ENCODE measurements at regions not wholly inside any gene's neighbourhood (a gene's known extent, or its start where the extent isn't known, plus 50 kb on each side); places are given as distances from the start of the nearest gene placed in this dataset.

GRCh38 chr12:107557026-107557425, 128.6 kb upstream of the PWP1 start:
- TF ChIP-seq YY1 (IDR thresholded peaks at IDR 0.05; ENCODE audit: low read depth) = no peak
- TF ChIP-seq REST (IDR thresholded peaks at IDR 0.05; ENCODE audit: low read depth) = no peak
- TF ChIP-seq MAX (IDR thresholded peaks at IDR 0.05) = no peak
- TF ChIP-seq TAF1 (IDR thresholded peaks at IDR 0.05; ENCODE audit: low read depth) = no peak
- no peak for TF ChIP-seq NFIC (IDR thresholded peaks at IDR 0.05)
- no peak for TF ChIP-seq EP300 (IDR thresholded peaks at IDR 0.05; ENCODE audit: borderline replicate concordance)
- TF ChIP-seq ZBTB7A (IDR thresholded peaks at IDR 0.05; ENCODE audit: low read depth) = no peak
- TF ChIP-seq TEAD4 (IDR thresholded peaks at IDR 0.05) = no peak
- no peak for TF ChIP-seq RAD21 (IDR thresholded peaks at IDR 0.05; ENCODE audit: low read depth)

Measured in Ishikawa (cell line).